PFSK-1 (cell line): ENCODE measurements at regions not wholly inside any gene's neighbourhood (a gene's known extent, or its start where the extent isn't known, plus 50 kb on each side); places are given as distances from the start of the nearest gene placed in this dataset.

Experiments used
- FOXP2 ChIP-seq: optimal IDR thresholded peaks from 2 replicates; pipeline ENCODE3; 2011; ENCODE audit warnings: borderline replicate concordance, control low read depth, inconsistent platforms; ENCODE audit not compliant: insufficient read depth; ENCODE audit errors: extremely low read length, extremely low read depth
- POLR2AphosphoS5 ChIP-seq: IDR thresholded peaks from 2 replicates; pipeline ENCODE4 v1.6.1; 2012; ENCODE audit warnings: low read depth, mild to moderate bottlenecking, control low read depth, low read length, moderate library complexity
- SIN3A ChIP-seq: IDR thresholded peaks from 2 replicates; pipeline ENCODE4 v1.6.1; 2012; ENCODE audit warnings: mild to moderate bottlenecking, low read length, moderate library complexity, borderline replicate concordance; ENCODE audit not compliant: insufficient read depth
- TAF1 ChIP-seq: IDR thresholded peaks from 2 replicates; pipeline ENCODE4 v1.6.1; 2012; ENCODE audit warnings: low read length, control low read depth, borderline replicate concordance; ENCODE audit not compliant: insufficient read depth
- TF ChIP-seq, protein P1 (sequence below), 2 experiments: IDR thresholded peaks; 2 replicates each; pipeline versions ENCODE4 v1.6.1 to v1.8.0; 2011 to 2012; ENCODE audit warnings: low read depth in 2 of 2, low read length in 2 of 2, control low read depth in 1 of 2, inconsistent platforms in 1 of 2, mild to moderate bottlenecking in 1 of 2, moderate library complexity in 1 of 2; ENCODE audit not compliant: insufficient read depth in 1 of 2

DNA sequence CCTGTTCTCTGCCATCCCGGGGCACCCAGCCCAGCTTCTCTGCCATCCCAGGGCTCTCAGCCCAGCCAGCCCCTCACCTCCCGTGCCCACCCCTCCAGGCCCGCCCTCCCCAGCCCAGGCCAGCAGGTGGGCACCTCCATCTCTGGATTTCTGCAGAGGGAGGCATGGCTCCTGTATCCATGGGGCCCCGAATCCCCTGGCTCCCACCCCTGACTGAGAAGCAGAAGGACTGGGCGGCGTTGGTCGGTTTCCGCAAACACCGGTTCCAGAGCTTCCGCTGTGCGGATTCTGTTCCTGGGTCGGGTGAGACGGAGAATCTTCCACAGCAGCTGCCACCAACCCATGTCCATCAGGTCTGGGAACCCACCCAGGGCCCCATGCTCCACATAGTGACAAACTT, 240.3 kb downstream of the BRD1 start:
- TF ChIP-seq FOXP2 = no peak
- no peak for TF ChIP-seq POLR2AphosphoS5
- no peak for TF ChIP-seq TAF1
- TF ChIP-seq, protein P1, sequence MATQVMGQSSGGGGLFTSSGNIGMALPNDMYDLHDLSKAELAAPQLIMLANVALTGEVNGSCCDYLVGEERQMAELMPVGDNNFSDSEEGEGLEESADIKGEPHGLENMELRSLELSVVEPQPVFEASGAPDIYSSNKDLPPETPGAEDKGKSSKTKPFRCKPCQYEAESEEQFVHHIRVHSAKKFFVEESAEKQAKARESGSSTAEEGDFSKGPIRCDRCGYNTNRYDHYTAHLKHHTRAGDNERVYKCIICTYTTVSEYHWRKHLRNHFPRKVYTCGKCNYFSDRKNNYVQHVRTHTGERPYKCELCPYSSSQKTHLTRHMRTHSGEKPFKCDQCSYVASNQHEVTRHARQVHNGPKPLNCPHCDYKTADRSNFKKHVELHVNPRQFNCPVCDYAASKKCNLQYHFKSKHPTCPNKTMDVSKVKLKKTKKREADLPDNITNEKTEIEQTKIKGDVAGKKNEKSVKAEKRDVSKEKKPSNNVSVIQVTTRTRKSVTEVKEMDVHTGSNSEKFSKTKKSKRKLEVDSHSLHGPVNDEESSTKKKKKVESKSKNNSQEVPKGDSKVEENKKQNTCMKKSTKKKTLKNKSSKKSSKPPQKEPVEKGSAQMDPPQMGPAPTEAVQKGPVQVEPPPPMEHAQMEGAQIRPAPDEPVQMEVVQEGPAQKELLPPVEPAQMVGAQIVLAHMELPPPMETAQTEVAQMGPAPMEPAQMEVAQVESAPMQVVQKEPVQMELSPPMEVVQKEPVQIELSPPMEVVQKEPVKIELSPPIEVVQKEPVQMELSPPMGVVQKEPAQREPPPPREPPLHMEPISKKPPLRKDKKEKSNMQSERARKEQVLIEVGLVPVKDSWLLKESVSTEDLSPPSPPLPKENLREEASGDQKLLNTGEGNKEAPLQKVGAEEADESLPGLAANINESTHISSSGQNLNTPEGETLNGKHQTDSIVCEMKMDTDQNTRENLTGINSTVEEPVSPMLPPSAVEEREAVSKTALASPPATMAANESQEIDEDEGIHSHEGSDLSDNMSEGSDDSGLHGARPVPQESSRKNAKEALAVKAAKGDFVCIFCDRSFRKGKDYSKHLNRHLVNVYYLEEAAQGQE (IDR thresholded peaks at IDR 0.05; ENCODE audit: insufficient read depth in 1 of 2, low read depth in 2 of 2, low read length in 2 of 2) = no peak
- no peak for TF ChIP-seq SIN3A

DNA sequence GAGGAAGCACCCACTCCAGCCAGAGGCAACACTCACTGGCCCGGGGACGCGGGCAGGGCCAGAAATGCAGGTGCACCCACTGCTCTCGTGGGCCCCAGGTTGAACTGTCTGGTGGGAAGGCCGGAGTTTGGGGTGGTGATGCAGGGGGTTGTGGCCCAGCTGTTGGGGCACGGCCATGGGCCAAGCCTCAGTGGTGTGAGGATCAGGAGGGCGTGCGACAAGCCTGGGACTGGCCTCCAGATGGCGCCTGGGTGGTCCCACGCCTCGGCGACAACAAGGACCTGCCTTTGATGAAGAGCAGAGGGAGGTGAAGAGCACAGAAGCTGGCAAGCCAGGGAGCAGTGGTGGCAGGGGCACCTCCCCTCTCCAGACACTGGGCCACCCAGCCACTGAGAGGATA, 240.8 kb downstream of the BRD1 start:
- TF ChIP-seq SIN3A (no peak), POLR2AphosphoS5 (no peak), TAF1 (no peak), FOXP2 (no peak)
- TF ChIP-seq, protein P1 (IDR thresholded peaks at IDR 0.05; ENCODE audit: insufficient read depth in 1 of 2, low read depth in 2 of 2, low read length in 2 of 2) = no peak

DNA sequence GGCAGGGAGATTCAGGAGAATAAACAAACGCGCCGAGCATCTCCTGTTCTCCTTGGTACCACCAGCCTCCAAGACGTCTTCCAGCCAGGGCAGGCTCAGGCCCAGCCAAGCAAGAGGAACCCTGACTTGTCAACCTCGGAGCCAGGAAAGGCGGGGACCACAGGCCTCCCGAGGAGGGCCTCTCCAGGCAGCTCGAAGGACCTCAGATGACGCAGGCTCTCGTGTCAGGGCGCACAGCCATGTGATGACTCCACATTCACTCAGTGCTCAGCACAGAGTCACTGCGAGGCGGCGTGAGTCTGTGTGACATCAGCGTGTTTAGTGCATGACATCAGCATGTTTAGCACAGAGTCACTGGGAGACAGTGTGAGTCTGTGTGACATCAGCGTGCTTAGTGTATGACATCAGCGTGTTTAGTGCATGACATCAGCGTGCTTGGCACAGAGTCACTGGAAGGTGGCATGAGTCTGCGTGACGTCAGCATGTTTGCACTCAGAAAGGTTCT, 241.4 kb downstream of the BRD1 start:
- TF ChIP-seq, protein P1 (IDR thresholded peaks at IDR 0.05; ENCODE audit: insufficient read depth in 1 of 2, low read depth in 2 of 2, low read length in 2 of 2) = no peak
- TF ChIP-seq FOXP2 = no peak
- TF ChIP-seq SIN3A = no peak
- TF ChIP-seq TAF1 = no peak
- TF ChIP-seq POLR2AphosphoS5 = no peak

DNA sequence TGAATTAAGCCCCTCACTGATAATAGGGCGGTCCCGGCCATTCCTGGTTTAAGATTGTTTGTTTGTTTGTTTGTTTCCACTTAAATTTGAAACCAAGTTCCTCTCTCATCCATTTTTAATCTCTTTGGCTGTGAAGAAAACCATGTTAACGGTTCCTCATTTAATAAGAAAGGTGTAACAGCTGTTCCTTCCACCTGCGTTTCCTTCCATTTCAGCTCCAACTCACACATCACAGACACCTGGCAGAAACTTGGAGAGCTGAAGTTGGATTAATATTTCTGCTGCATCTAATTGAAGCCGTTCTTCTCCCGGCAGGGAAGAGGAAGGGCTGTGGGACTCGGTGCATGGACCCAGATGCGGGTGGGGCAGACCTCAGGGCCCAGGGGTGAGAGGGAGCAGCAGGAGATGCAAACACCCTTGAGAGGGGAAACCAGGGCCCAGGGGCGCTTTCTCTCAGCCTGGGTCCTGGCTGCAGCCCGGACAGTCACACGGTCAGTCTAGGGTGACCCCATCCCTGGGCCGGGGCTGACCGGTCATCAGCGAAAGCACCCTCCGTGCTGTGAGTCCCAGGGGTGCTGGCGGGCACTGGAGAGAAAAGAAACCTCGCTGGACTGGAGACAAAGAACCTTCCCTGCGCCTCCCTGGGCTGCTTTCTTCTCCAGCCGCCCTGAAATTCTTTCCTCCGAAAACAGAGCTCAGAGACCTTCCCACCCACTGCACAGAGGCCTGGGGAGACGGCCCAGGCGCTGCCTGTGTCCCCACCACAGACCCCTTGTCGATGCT, 242.0 kb downstream of the BRD1 start:
- TF ChIP-seq FOXP2 = no peak
- TF ChIP-seq SIN3A = no peak

DNA sequence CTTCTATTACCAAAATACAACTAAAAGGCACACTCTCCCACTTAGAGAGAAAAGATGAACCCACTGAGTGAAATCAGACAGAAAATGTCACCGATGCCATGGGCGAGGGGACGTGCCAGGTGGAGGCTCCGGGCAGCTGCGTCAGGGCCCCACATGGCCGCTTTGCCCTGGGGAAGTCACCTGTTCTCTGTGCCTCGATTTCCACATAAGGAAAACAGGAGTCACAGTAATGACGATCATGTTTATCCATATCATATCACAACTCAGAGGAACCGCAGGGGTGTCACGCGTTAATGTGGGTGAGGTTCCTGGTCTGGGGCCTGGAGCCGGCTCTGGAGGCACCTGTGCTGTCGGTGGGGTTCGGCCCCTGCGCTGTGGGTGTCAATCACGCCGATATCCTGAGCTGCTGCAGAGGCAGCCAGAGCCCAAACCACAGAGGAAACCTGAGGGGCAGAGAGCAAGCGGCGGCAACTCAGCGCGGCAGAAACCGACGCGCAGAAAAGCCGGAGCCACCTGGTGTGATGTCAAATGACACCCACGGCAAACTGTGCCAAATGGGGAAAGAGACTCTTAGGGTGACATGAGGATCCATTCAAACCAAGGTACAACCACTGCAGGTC, 243.7 kb downstream of the BRD1 start:
- TF ChIP-seq FOXP2 = no peak
- no peak for TF ChIP-seq SIN3A
- TF ChIP-seq, protein P1 (IDR thresholded peaks at IDR 0.05; ENCODE audit: insufficient read depth in 1 of 2, low read depth in 2 of 2, low read length in 2 of 2) = no peak
- TF ChIP-seq POLR2AphosphoS5 = no peak
- TF ChIP-seq TAF1 = no peak
